ENCODE measurements at regions not wholly inside any gene's neighbourhood (a gene's known extent, or its start where the extent isn't known, plus 50 kb on each side); places are given as distances from the start of the nearest gene placed in this dataset.

GRCh38 chr2:195047955-195048354 lies 609.1 kb upstream of the SLC39A10 start:
- TF ChIP-seq, protein P1, sequence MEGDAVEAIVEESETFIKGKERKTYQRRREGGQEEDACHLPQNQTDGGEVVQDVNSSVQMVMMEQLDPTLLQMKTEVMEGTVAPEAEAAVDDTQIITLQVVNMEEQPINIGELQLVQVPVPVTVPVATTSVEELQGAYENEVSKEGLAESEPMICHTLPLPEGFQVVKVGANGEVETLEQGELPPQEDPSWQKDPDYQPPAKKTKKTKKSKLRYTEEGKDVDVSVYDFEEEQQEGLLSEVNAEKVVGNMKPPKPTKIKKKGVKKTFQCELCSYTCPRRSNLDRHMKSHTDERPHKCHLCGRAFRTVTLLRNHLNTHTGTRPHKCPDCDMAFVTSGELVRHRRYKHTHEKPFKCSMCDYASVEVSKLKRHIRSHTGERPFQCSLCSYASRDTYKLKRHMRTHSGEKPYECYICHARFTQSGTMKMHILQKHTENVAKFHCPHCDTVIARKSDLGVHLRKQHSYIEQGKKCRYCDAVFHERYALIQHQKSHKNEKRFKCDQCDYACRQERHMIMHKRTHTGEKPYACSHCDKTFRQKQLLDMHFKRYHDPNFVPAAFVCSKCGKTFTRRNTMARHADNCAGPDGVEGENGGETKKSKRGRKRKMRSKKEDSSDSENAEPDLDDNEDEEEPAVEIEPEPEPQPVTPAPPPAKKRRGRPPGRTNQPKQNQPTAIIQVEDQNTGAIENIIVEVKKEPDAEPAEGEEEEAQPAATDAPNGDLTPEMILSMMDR (conservative IDR thresholded peaks at IDR 0.05; ENCODE audit: low read depth, low read length), result no peak
- no peak for TF ChIP-seq EZH2 (IDR thresholded peaks at IDR 0.05; ENCODE audit: low read length, unreplicated experiment)
